GM21526 (cell line): ENCODE measurements at regions not wholly inside any gene's neighbourhood (a gene's known extent, or its start where the extent isn't known, plus 50 kb on each side); places are given as distances from the start of the nearest gene placed in this dataset.

ENCODE experiments used
- ATAC-seq: cut with Tn5 transposase; IDR thresholded peaks from one replicate; pipeline ENCODE4 v1.9.1; 2021; ENCODE audit warnings: moderate library complexity; ENCODE audit not compliant: unreplicated experiment, low FRiP score

- ATAC-seq = no peak
These were observed 96.9 kb upstream of the KCNJ16 start for GRCh38 chr17:69978056-69978646.

DNA sequence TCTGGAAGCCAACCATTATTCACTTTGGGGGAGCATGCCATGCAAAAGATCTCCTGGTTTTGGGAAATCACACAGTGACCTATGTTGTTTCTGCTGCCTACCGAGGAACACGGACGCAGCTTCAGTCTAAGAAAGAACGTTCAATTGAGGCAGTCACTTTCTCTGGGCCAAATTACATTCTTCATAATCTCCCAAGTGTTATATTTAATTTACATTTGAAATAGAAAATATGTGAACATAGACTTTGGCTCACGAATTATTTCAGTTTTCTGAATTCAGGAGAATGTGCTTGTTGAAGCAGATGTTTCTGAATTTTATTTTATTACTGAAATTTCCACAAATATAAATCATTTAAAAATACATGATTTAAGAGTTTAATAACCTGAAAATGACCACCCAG lies 93.6 kb upstream of the KCNJ16 start:
- ATAC-seq = no peak

GRCh38 chr17:69995476-69995875 lies 79.5 kb upstream of the KCNJ16 start:
- ATAC-seq = no peak

DNA sequence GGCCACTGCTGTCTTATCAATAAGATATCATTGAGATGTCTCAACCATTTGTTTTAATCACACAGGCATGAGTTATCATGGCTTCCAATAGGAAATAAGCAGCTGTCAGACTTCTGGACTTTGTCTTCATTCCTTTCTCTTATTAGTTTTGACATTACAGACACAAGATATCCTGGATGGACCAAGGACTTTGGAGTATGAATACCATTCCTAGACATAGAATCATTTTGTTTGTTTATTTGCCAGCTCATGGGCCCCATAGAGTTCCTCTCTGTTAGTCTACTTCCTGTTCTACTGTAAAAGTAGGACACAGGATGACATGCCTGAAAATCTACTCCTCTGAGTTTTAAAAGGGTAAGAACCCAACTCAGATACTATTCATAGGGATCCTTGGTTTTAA lies 77.7 kb upstream of the KCNJ16 start:
- no peak for ATAC-seq

GRCh38 chr17:69999253-69999652 lies 75.8 kb upstream of the KCNJ16 start:
- ATAC-seq = no peak

DNA sequence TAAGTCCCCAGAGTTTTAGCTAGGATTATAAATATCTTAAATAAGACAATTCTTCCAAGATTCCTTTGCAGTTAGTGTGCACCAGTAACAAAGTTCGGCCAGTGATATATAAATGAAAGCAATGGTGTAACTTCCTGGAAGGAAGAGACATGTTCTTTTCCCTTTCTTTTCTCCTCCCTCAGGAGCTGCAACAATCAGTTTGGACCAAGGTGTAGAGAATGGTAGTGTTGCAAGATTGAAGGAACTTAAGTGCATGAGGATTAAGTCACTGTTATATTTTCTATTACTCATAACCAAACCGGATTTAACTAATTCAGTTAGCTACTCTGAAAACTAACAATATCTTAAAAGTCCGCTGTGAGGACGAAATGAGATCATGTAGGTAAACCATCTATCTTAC lies 68.9 kb upstream of the KCNJ16 start:
- no peak for ATAC-seq

- ATAC-seq = no peak
These were observed 63.3 kb upstream of the KCNJ16 start for GRCh38 chr17:70011750-70012149.

DNA sequence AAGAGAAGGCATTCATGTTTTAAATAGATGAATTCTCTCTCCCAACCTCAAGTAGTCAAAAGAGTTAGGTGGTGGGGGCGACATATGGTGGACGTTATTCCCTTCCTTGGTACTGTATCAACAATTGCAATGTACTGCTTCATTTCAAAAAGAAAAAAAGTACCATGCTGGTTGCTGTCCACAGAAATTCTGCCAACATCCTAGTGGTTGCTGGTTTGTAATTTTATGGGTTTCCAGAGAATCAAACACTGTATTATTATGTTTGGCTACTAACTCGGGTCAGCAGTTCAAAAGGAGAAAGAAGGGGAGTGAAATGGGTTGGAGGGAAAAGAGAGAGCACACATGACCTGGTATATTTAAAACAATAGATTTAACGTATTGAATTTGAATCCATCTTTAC lies 61.1 kb upstream of the KCNJ16 start:
- no peak for ATAC-seq

DNA sequence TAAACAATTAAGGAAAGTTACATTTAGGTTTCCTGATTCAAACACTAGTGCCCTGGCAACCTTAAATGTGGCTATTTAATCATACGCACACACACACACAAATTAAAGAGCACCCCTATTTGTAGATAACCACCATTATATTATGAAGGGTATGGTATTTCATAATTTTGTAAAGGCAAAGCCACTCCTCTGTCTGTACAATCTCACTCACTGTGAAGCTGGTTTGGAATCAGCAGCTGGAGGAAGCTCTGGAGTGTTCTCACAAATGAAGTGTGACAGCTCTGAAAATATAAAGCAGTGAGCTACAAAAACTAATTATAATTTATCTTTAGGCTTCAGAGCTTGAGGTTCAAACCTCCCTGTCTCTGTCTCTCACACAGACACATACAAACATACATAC lies 57.9 kb upstream of the KCNJ16 start:
- ATAC-seq = no peak

DNA sequence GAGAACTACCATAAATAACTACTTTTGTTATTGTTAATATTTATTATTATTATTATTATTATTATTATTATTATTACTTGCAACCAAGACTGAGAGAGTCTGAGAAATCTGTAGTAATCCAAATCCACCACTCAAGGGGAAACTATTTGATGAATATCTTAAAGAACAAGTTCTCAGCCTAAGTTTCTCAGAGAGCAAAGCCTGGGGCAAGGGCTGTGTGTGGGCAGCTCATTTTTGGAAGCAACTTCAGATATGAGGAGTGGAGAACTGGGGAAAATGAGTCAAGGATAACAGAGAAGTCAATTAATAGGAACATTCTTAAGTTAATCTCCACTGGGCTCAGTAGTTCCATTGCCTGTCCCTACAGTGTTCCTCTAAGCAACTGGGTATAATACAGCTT lies 57.1 kb upstream of the KCNJ16 start:
- ATAC-seq = no peak

GRCh38 chr17:70021726-70022125 lies 53.3 kb upstream of the KCNJ16 start:
- no peak for ATAC-seq

- no peak for ATAC-seq
These were observed 52.9 kb upstream of the KCNJ16 start for GRCh38 chr17:70022175-70022574.

DNA sequence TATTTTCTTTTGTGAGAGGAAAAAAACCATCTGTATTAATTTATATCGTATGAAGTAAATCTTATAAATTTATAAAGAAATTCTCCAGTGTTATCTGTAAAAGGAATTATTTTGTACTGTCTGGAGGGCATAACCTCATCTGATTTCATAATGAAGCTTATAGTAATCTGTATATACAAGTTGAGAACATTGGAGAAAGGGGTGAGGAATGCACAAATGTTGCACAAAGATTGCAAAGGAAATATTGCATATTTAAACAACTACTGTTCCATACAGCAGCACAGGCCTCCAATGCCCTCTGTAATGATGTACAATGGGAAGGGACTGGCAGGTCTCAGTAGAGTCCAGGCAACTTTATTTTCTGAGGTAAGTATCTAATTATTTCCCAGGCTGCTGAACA lies 50.8 kb upstream of the KCNJ16 start:
- ATAC-seq = no peak
